ENCODE measurements at regions not wholly inside any gene's neighbourhood (a gene's known extent, or its start where the extent isn't known, plus 50 kb on each side); places are given as distances from the start of the nearest gene placed in this dataset.
"Not testable (repeated sequence)": the region's sequence is repeated elsewhere in the genome, so short reads cannot be mapped to it uniquely, and the experiment has no call there.

DNA sequence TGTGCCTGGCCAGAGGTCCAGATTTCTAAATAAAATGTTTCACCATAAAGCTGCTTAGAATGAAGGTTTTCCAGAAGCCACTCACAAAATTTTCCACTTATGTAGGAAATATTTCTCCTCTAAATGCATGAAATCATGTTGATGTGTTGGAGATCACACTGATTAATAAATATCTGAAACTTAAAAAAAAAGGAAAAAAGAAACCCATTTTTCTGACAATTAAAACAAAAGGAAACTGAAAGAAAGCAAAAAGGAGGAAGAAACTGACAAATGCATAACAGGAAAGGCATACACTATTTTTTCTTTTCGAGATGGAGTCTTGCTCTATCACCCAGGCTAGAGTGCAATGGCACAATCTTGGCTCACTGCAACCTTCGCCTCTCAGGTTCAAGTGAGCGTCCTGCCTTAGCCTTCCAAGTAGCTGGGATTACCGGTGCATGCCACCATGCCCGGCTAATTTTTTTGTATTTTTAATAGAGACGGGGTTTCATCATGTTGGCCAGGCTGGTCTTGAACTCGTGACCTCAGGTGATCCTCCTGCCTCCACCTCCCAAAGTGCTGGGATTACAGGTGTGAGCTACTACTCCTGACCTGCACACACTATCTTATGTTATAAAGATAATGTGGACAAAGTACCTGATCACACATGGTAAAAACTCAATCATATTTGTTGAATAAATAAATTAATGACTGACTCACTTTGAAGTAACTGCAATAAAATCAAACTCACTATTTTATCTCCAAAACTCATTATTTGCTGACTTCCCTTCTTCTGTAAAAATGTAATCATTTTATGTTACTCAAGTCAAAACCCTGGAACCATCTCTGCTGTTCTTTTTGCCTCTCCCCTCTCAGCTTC is 149.8 kb upstream of the NR5A2 start:
- no peak for DNase-seq

DNA sequence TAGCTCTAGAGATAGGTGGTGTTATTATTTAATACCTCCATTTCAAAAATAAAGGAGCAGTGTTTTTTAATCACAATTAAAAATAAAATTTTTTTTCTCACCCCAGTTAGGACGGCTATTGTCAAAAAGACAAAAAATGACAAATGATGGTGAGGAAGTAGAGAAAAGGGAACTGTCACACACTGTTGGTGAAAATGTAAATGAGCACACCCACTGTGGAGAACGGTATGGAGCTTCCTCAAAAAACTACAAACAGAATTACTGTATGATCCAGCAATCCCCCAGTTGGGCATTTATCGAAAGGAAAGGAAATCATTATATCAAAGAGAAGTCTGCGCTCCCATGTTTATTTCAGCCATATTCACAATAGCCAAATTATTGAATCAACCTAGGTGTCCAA is 148.7 kb upstream of the NR5A2 start:
- DNase-seq, result no peak

DNA sequence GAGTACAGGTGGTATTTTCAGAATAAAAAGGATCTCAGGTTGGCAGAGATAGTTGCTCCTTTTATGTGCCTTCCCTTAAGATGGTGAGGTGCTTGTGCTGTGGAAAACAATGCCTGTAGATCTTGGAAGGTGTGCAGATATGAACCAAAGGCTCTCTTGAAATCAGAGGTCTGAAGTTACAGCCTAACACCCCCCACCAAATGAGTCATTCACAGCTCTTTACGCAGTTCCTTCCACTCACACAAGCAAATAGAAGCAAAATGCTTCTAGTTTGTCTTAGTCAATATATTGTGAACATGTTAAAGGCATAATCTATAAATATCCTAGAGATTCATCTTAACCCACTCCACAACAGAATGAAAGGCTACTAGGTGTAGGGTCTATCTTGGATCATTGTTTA is 128.9 kb upstream of the NR5A2 start:
- no peak for DNase-seq

DNA sequence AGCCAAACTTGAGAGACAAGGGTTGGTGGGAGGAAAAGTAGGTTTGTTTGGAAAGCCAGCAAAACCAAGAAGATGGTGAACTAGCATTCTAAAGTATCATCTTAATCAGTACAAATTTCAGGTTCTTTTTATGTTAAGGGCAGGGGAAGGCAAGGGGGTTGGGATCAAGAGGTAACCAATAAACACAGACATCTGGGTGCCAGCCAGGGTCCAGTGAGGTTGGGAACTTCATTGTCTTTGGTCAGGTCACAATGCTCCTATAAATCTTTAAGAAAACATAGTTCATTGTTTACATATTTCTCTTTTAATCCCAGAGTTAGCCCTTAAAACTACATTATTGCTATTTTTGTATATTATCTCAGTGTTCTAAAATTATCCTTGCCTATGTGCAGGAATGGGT is 126.2 kb upstream of the NR5A2 start:
- no peak for DNase-seq

DNA sequence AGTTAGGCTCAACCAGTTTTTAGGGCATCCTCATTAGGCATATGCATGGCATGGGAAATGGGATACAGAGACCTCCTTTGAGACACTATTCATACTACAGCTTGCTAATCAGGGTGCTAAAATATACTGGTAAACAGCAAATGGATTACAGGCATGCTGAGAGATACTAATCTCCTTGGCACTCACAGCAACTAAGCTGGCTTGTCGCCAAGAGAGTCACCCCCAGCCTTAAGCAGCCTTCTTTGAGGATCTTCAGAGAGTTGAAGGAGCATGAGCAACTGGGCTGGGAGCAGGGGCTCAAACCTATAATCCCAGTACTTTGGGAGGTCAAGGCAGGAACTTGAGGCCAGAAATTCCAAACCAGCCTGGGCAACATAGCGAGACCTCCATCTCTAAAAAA is 120.1 kb upstream of the NR5A2 start:
- no peak for DNase-seq

DNA sequence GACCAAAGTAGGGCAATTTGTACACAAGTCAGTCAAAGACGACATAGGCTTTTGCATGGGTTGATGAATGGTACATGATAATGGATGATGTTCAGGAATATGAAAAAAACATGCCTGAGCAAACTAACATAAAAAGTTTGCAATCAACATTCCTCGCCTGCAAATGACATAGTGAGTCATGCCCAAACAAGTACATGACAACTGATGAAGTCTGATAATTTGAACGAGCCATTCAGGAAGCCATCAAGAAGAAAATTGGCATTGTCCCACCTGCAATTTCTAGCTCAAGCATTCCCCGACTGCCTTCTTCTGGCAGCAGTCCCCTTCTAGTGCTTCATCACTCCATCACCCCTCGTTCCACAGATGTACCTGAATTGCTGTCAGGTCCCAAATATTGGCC is 118.4 kb upstream of the NR5A2 start:
- no peak for DNase-seq

DNA sequence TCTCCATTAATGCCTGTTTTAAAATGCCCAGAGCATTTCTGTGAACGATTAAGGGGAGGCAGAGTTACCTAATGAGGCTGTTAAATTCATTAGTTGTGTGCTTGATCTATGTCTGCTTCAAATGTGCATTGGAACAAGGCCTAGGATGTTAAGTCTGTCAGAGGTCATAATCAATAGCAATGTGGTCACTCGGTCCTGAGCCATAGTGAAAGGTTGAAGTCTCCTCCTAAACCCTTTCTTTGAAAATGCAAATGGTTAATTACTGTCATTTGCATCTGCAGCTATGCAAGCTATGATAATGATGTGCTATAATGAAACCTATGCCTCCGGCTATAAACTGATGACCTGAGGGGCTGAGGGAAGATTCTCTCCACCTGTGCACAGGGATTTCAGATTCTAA is 114.2 kb upstream of the NR5A2 start:
- DNase-seq, result no peak

DNA sequence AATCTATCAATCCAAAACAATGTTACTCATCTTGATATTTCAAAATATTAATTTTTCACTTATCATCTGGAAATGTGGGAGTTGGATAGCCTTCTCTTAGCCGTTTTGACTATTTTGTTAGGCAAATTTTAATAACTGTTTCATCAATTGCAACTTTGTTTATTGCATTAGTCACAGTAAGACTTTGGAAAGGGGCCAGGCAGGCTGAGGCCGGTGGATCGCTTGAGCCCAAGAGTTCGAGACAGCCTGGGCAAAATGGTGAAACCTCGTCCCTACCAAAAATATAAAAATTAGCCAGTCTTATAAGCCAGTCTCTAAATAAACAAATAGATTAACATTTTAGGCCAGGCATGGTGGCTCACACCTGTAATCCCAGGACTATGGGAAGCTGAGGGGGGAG is 113.0 kb upstream of the NR5A2 start:
- DNase-seq, result no peak

DNA sequence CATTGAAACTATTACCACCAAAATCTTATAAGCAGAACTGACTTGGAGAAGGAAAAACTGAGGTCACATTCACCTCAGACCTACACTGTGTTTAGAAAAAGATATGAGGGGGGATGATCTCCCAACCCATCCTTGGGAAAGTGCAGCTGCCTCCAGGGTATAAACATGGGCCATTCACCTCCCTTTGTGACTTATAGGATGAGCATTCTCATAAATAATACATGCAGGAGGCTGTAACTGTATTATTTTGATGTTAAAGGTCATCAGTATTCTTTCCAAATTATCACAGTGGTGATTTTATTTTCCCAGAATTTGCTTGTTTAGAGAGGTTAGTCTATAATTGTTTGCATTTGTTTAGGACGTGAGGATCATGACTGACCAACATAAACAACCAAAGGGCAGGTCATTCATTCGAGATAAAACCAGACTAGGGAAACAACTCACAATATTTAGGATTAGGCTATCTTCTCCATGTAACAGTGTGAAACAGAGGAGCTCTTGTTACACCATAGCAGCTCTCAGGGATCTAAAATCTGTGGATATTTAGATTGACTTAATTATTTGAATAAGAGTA is 109.2 kb upstream of the NR5A2 start:
- DNase-seq, result no peak

DNA sequence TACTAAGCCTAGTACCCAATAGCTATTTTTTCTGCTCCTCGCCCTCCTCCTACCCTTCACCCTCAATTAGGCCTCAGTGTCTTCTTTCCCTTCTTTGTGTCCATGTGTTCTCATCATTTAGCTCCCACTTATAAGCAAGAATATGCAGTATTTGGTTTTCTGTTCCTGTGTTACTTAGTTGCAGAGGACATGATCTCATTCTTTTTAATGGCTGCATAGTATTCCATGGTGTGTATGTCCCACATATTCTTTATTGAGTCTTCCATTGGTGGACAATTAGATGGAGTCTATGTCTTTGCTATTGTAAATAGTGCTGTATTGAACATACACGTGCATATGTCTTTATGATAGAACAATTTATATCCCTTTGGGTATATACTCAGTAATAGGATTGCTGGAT is 106.9 kb upstream of the NR5A2 start:
- no peak for DNase-seq

DNA sequence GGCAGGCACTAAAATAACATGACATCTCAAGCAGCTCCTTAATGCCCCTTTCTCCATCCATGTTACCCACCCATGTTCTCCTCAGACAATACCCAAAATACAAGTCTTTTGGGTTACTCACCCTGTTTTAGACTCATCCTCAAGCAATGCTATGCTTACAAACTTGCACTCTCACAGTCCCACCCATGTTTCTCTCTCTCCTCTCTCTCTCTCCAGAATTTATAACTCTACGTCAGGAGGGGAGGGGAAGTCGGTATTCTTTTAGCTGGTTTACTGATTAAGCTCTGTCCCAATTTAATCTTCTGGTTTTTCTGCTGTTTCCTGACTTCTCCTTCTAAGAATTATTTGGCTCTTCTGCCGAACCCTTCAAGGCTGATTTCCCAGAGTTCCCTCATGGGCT is 98.0 kb upstream of the NR5A2 start:
- DNase-seq, result no peak

DNA sequence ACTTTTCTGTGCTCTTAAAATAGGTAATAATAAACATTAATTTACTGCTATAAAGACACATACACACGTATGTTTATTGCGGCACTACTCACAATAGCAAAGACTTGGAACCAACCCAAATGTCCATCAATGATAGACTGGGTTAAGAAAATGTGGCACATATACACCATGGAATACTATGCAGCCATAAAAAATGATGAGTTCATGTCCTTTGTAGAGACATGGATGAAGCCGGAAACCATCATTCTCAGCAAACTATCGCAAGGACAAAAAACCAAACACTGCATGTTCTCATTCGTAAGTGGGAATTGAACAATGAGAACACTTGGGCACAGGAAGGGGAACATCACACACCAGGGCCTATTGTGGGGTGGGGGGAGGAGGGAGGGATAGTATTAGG is 97.4 kb upstream of the NR5A2 start:
- not testable (repeated sequence) for DNase-seq

DNA sequence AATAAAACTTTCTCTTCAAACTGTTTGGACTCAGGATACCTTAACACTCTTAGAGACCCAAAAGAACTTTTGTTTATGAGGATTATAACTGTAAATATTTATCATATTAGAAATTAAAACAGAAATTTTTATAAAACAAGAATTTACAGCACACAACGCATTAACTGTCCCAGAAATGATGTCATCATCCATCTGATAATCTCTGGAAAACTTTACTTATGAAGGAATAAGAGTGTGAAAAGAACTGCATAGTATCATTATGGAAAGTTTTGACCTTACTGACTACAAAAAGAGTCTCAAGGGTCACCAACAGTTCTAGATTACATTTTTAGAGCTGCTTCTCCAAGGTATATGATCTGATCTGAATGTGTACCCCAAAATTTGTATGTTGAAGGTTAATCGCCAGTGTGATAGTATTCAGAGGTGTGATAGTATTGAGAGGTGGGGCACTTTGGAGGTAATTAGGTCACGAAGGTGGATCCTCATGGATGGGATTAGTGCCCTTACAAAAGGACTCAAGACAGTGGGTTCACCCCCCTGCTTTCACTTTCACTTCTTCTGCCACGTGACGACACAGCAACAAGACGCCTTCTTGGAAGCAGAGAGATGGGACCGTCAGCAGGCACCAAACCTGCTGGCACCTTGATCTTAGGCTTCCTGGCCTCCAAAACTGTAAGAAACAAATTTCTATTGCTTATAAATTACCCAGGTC is 95.7 kb upstream of the NR5A2 start:
- peak; percentile 76 for DNase-seq

DNA sequence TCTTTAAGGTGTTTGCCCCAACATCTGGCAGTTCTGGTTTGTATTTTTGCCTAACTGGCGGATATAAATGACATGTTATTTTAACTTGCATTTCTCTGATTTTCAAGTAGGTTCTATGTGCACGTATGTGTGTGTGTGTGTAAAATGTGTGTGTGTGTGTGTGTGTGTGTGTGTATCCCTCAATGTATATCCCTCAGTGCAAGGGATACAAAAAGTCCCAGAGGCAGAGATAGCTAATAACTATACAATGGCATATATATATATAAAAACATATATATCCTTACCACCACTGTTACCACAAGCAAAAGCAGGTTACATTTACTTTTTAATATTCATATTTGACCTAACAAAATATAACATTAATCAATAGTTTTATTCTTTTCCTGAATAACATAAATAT is 95.0 kb upstream of the NR5A2 start:
- no peak for DNase-seq

DNA sequence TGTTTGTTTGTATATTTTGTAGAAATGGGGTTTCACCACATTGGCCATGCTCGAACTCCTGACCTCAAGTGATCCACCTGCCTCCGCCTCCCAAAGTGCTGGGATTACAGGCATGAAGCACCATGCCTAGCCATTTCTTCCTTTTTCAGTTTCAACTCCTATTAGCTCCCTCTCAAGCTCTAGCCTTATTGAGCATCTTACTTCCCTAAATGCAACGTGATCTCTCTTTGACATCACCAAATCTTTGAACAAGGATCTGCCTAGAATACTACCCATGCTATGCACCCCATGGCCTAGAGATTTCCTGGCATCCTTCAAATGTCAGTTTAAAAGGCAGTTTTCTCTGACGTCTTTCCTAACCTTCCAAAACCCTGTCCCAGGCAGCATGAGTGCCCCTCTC is 91.1 kb upstream of the NR5A2 start:
- DNase-seq, result no peak

DNA sequence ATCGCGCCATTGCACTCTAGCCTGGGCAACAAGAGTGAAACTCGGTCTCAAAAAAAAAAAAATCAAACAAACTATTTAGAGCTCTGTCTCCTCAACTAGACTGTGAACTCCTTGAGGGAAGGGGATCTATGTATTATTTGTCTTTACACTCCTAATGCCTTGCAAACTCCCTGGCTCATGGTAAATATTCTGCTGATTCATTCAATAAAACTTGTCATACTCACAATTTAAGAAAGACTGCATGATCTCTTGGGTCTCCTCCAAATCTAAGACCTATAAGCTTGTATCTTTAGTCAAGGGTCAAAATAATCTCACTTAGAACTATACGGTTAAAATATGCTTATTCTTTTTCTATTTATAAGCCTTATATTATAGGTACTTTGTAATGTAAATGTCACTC is 90.3 kb upstream of the NR5A2 start:
- no peak for DNase-seq

DNA sequence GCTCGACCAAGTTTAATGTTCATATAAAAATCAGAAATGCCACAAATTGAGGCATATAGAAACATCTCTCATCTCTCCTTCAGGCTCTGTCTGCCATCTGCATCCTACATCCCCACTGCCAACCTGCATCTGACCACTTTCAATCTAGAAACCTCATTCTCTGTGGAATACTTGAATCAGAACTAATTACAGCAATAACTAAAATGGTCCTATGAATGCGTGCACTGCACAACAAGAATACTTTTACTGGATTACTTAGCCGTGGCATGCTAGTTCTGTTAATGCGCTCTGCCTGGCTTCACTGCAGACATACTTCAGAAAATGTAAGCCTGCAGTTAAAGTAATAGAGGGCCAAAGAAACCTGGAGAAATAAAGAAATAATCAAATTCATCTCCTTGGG is 89.8 kb upstream of the NR5A2 start:
- peak; percentile 12 for DNase-seq

DNA sequence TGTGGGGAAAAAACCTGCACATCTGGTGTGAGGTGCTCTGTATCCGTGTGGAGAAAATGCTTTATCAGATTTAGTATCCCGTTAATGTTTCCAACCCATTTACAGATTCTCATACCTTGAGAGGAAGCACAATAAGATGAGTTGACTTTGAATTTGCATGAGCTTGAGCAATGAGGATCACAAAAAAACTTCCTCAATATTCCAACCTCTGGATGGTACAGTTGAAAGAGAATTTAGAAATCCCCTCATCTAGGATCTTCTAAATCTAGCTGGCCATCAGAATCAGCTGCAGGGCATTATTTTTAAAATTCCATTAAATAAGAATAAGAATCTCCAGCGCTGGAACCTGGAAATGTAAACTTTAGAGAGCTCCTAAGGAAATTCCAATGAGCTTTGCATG is 82.5 kb upstream of the NR5A2 start:
- no peak for DNase-seq

DNA sequence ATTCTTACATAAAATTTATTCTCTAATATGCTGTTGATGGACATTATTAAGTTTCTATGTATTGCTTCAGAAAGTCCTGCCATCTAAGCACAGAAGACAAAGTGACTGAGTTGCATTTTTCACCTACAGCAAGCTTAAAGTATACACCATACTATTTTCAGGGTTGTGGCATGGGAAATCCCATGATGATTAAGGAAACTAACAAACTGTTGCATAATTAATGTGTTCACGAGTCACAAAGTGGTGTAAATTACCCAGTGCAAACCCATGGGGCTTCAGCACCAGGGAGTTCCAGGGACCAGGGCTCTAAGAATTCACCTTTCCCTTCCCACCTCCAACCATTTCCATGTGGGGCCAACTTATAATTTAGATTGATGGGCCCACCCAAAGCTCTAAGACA is 81.9 kb upstream of the NR5A2 start:
- DNase-seq, result no peak

DNA sequence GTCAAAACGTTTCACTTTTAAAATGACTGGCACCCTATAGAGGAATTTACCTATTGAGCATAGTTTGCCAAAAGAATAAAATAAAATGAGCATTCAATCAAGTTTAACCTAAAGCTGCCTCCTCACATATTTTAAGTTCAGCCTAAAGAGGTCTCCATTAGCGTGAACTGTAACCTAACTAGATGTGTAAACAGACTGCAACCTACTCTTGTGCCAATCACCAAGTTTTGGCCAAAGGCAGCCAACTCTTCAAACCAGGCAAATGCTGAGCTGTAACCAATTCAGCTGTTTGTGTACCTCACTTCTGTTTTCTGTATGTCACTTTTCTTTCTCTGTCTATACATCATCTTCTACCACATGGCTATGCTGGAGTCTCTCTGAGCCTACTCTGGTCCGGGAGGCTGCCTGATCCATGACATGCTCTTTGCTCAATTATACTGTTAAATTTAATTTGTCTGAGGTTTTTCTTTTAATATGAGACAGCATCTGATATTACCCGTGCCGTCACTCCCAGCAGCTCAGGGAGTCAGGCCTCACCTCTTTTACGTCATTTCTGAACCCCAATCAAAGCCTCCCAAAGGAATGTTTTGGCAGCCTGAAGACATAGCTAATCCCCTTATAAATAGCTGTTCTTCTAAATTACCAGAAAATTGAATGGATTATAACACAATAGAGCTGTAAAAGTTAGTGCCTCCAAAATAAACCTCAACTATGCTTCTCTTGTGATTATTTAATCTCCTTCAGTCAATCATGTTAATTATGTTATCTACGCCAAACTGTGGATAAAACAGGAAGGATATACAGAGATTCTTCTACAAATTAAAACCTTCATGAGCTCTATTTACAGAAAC is 81.0 kb upstream of the NR5A2 start:
- no peak for DNase-seq

DNA sequence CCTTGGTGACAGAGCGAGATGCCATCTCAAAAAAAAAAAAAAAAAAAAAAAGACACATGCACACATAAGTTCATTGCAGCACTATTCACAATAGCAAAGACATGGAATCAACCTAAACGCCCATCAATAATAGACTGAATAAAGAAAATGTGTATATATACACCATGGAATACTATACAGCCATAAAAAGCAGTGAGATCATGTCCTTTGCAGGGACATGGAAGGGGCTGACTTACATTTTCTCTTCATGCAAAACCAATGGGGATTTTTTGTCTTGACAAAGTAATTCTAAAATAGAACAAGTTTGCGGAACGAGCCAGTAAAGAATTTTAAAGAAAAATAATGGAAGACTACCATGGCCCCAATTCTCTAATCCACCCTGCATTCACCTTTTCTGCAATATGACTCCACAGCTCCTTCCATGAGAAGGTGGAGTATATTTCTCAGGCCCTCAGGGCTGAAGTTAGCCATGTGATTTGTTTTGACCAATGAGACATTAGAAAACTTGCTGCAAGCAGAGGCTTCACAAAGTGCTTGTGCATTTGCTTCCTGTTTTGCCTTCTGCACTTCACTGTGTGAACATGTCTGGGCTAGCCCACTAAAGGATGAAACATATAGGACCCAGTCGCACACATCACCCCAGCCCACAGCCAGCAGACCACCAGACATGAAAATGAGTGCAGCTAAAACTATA is 78.8 kb upstream of the NR5A2 start:
- no peak for DNase-seq

DNA sequence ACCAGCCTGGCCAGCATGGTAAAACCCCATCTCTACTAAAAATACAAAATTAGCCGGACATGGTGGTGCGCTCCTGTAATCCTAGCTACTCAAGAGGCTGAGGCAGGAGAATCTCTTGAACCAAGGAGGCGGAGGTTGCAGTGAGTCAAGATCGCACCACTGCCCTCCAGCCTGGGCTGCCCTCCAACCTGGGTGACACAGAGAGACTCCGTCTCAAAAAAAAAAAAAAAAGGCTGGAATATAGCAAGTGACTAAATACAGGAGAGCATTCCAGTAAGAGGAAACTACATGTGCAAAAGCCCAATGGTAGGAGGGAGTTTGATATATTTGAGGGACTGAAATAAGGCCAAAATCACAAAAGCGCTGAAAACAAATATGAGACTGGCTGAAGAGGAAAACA is 76.5 kb upstream of the NR5A2 start:
- not testable (repeated sequence) for DNase-seq

DNA sequence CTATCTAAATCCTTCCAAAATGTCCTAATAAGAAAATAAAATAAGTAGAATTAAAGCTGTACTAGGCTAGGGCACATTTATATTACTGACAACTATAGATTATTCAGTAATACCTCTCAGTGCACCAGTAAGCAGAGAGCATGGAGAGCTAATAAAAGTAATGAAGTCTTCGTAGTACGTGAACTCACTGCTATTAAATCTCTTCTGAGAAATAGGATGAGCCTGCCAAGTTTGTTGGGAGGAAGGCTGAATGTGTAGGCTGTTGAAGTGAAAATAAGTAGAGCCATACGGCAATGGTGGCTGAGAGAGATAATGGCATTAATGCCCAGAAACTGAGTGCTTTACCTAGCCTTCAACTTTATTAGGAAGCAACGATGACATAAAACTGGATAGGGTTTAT is 73.9 kb upstream of the NR5A2 start:
- no peak for DNase-seq
